Hepatic stellate cell (primary cell): ENCODE measurements at regions not wholly inside any gene's neighbourhood (a gene's known extent, or its start where the extent isn't known, plus 50 kb on each side); places are given as distances from the start of the nearest gene placed in this dataset.
"Not testable (repeated sequence)": the region's sequence is repeated elsewhere in the genome, so short reads cannot be mapped to it uniquely, and the experiment has no call there.

Source experiments
- DNase-seq: peaks from one replicate; pipeline ENCODE4 v3.0.0; 2011; ENCODE audit warnings: low spot score

- DNase-seq, result no peak
Measured at GRCh38 chr6:145548933-145549648, 186.2 kb downstream of the EPM2A start.

- no peak for DNase-seq
Measured at GRCh38 chr6:145551164-145551563, 184.2 kb downstream of the EPM2A start.

GRCh38 chr6:145555084-145555483 lies 180.2 kb downstream of the EPM2A start:
- DNase-seq, result no peak

- DNase-seq, result no peak
Measured at GRCh38 chr6:145557474-145557873, 177.8 kb downstream of the EPM2A start.

- DNase-seq, result no peak
Measured at GRCh38 chr6:145559836-145560235, 175.5 kb downstream of the EPM2A start.

- no peak for DNase-seq
Measured at GRCh38 chr6:145561095-145562072, 173.9 kb downstream of the EPM2A start.

- no peak for DNase-seq
Measured at GRCh38 chr6:145562771-145563615, 172.3 kb downstream of the EPM2A start.

GRCh38 chr6:145564553-145564952 lies 170.8 kb downstream of the EPM2A start:
- no peak for DNase-seq

- no peak for DNase-seq
Measured at GRCh38 chr6:145567684-145568252, 167.6 kb downstream of the EPM2A start.

GRCh38 chr6:145569140-145569539 lies 166.2 kb downstream of the EPM2A start:
- DNase-seq, result no peak

GRCh38 chr6:145570336-145570735 lies 165.0 kb downstream of the EPM2A start:
- DNase-seq, result not testable (repeated sequence)

GRCh38 chr6:145574269-145574668 lies 161.1 kb downstream of the EPM2A start:
- DNase-seq, result not testable (repeated sequence)
